Neural progenitor cell (in vitro differentiated cells): ENCODE measurements at regions not wholly inside any gene's neighbourhood (a gene's known extent, or its start where the extent isn't known, plus 50 kb on each side); places are given as distances from the start of the nearest gene placed in this dataset.

Experiments used
- DNase-seq: peaks from one replicate; pipeline ENCODE4 v3.0.0-alpha.2; 2016; ENCODE audit warnings: low spot score
- H2AFZ ChIP-seq: fragments of 200-600 bp; sonication (generic); replicated peaks from 2 replicates; pipeline ENCODE4 v1.6.1; 2016; ENCODE audit warnings: antibody characterized with exemption
- H3F3A ChIP-seq: fragments of 200-600 bp; sonication (generic); 2 replicates; pipeline ENCODE4 v1.6.1; 2016; ENCODE audit warnings: antibody characterized with exemption, low read depth
- H3K27ac ChIP-seq: fragments of 200-600 bp; sonication (generic); 2 replicates; pipeline ENCODE4 v1.5.1; 2016; ENCODE audit warnings: mild to moderate bottlenecking
- H3K27me3 ChIP-seq: fragments of 200-600 bp; sonication (generic); 2 replicates; pipeline ENCODE4 v1.6.1; 2016; ENCODE audit warnings: mild to moderate bottlenecking, moderate library complexity
- H3K36me3 ChIP-seq: fragments of 200-600 bp; sonication (generic); 2 replicates; pipeline ENCODE4 v1.5.1; 2016
- H3K4me1 ChIP-seq: fragments of 200-600 bp; sonication (generic); 2 replicates; pipeline ENCODE4 v1.6.1; 2016; ENCODE audit warnings: mixed run types
- H3K4me2 ChIP-seq: fragments of 200-600 bp; sonication (generic); 2 replicates; pipeline ENCODE4 v1.6.1; 2016
- H3K4me3 ChIP-seq: fragments of 200-600 bp; sonication (generic); 2 replicates; pipeline ENCODE4 v1.5.1; 2016
- H3K79me2 ChIP-seq: fragments of 200-600 bp; sonication (generic); 2 replicates; pipeline ENCODE4 v1.6.1; 2016; ENCODE audit warnings: low read depth
- H3K9ac ChIP-seq: fragments of 200-600 bp; sonication (generic); 2 replicates; pipeline ENCODE4 v1.6.1; 2016
- H3K9me3 ChIP-seq: fragments of 200-600 bp; sonication (generic); 2 replicates; pipeline ENCODE4 v1.5.1; 2016; ENCODE audit warnings: low read depth
- H4K20me1 ChIP-seq: fragments of 200-600 bp; sonication (generic); 2 replicates; pipeline ENCODE4 v1.6.1; 2016; ENCODE audit warnings: low read depth
- H3K27ac Mint-ChIP-seq: 3 replicates; pipeline ENCODE4 v1.8.0; 2021; ENCODE audit warnings: mixed read lengths
- H3K27me3 Mint-ChIP-seq: 2 replicates; pipeline ENCODE4 v1.8.0; 2022; ENCODE audit warnings: low read depth, mild to moderate bottlenecking, inconsistent platforms, moderate library complexity, mixed read lengths; ENCODE audit not compliant: insufficient read depth
- H3K36me3 Mint-ChIP-seq: 3 replicates; pipeline ENCODE4 v1.8.0; 2021; ENCODE audit warnings: mixed read lengths
- H3K4me1 Mint-ChIP-seq: 3 replicates; pipeline ENCODE4 v1.8.0; 2021; ENCODE audit warnings: mixed read lengths
- H3K4me3 Mint-ChIP-seq: 3 replicates; pipeline ENCODE4 v1.8.0; 2021; ENCODE audit warnings: mild to moderate bottlenecking, moderate library complexity, mixed read lengths
- H3K9me3 Mint-ChIP-seq: 3 replicates; pipeline ENCODE4 v1.8.0; 2020; ENCODE audit warnings: mixed read lengths
- EZH2 ChIP-seq: fragments of 200-600 bp; sonication (generic); IDR thresholded peaks from 2 replicates; pipeline ENCODE4 v1.6.1; 2017; ENCODE audit warnings: antibody characterized with exemption, mild to moderate bottlenecking, moderate library complexity
- EZH2phosphoT487 ChIP-seq: fragments of 200-600 bp; sonication (generic); IDR thresholded peaks from 2 replicates; pipeline ENCODE4 v1.6.1; 2017; ENCODE audit warnings: antibody characterized with exemption
- TF ChIP-seq, protein P1 (sequence below): fragments of 200-600 bp; sonication (generic); IDR thresholded peaks from 2 replicates; pipeline ENCODE4 v1.5.1; 2017; ENCODE audit warnings: antibody characterized with exemption, mild to moderate bottlenecking

DNA sequence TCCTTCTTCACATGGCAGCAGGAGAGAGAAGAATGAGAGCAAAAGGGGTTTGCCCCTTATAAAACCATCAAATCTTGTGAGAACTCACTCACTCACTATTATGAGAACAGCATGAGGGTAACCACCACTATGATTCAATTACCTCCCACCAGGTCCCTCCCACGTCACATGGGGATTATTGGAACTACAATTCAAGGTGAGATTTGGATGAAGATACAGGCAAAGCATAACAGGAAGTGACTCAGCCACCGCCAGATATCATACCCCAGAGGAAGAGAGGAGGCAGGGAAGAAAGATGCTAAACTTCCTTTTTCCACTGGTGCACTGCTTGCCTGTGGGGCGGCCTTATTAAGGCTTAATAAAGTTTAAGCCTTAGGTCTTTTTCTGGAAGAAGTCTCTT is 766.1 kb downstream of the KCTD8 start:
- no peak overlapping the region for H3K4me3 Mint-ChIP-seq
- no peak overlapping the region for H3K27ac Mint-ChIP-seq
- H3K9me3 Mint-ChIP-seq = no peaks in the 10 kb centered on the region
- Histone ChIP-seq H4K20me1 (no peaks in the 10 kb centered on the region), H3K27ac (no peak overlapping the region), H3K27me3 (no peaks in the 10 kb centered on the region), H3K4me3 (no peak overlapping the region), H3K4me2 (no peak overlapping the region), H3K79me2 (no peaks in the 10 kb centered on the region), H3F3A (no peaks in the 10 kb centered on the region), H2AFZ (no peak overlapping the region), H3K4me1 (no peaks in the 10 kb centered on the region), H3K9ac (no peak overlapping the region), H3K36me3 (no peaks in the 10 kb centered on the region), H3K9me3 (no peaks in the 10 kb centered on the region)
- DNase-seq = no peak
- no peaks in the 10 kb centered on the region for H3K36me3 Mint-ChIP-seq
- peaks cover 17% of the 10 kb centered on the region for H3K4me1 Mint-ChIP-seq
- TF ChIP-seq, protein P1, sequence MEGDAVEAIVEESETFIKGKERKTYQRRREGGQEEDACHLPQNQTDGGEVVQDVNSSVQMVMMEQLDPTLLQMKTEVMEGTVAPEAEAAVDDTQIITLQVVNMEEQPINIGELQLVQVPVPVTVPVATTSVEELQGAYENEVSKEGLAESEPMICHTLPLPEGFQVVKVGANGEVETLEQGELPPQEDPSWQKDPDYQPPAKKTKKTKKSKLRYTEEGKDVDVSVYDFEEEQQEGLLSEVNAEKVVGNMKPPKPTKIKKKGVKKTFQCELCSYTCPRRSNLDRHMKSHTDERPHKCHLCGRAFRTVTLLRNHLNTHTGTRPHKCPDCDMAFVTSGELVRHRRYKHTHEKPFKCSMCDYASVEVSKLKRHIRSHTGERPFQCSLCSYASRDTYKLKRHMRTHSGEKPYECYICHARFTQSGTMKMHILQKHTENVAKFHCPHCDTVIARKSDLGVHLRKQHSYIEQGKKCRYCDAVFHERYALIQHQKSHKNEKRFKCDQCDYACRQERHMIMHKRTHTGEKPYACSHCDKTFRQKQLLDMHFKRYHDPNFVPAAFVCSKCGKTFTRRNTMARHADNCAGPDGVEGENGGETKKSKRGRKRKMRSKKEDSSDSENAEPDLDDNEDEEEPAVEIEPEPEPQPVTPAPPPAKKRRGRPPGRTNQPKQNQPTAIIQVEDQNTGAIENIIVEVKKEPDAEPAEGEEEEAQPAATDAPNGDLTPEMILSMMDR = no peak
- TF ChIP-seq EZH2 (no peak), EZH2phosphoT487 (no peak)
- H3K27me3 Mint-ChIP-seq = no peaks in the 10 kb centered on the region

DNA sequence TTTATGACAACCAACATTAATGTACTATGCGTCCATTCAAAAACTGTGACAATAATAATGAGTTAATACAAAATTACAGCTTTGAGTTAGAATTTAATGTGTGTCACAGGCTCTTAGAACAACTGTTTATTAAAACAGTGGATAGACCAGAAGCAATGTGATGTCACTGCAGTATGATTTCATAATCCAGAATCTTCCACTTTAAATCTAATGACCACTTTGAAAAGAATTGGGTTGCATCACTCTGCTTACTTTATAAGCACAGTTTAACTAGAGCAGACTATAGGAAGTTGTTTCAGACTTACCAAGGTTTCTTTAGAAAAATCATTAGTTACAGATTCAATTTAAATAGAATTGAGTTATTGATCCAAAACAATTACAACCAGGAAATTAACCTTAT is 758.5 kb downstream of the KCTD8 start:
- peaks cover 6% of the 10 kb centered on the region for H3K9me3 Mint-ChIP-seq
- Histone ChIP-seq H2AFZ (no peak overlapping the region), H3K79me2 (no peaks in the 10 kb centered on the region), H3K9ac (no peak overlapping the region), H3F3A (no peaks in the 10 kb centered on the region), H3K4me2 (no peak overlapping the region), H3K27ac (no peak overlapping the region), H3K4me1 (no peaks in the 10 kb centered on the region), H3K36me3 (no peaks in the 10 kb centered on the region), H3K9me3 (peaks cover 3% of the 10 kb centered on the region), H3K4me3 (no peak overlapping the region), H3K27me3 (no peaks in the 10 kb centered on the region), H4K20me1 (no peaks in the 10 kb centered on the region)
- H3K27me3 Mint-ChIP-seq = no peaks in the 10 kb centered on the region
- no peak overlapping the region for H3K27ac Mint-ChIP-seq
- no peaks in the 10 kb centered on the region for H3K4me1 Mint-ChIP-seq
- no peak overlapping the region for H3K4me3 Mint-ChIP-seq
- TF ChIP-seq EZH2 (no peak), EZH2phosphoT487 (no peak)
- TF ChIP-seq, protein P1 = no peak
- DNase-seq = no peak
- H3K36me3 Mint-ChIP-seq = no peaks in the 10 kb centered on the region

DNA sequence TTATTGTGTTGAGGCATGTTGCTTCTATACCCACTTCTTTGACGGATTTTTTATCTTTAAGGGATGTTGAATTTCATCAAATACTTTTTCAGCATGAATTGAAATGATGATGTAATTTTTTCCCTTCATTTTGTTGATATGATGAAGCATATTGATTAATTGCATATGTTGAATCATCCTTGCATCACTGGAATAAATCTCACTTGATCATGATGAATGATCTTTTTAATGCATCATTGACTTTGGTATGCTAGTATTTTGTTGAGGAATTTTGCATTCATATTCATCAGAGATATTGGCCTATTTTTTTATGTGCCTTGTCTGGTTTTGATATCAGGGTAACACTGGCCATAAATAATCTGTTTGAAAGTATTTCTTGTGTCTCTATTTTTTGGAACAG is 754.7 kb downstream of the KCTD8 start:
- Mint-ChIP-seq H3K27me3 (peaks cover 2% of the 10 kb centered on the region), H3K4me1 (no peaks in the 10 kb centered on the region), H3K9me3 (peaks cover 6% of the 10 kb centered on the region), H3K36me3 (no peaks in the 10 kb centered on the region), H3K4me3 (no peak overlapping the region), H3K27ac (no peak overlapping the region)
- Histone ChIP-seq H3K36me3 (no peaks in the 10 kb centered on the region), H3K27me3 (no peaks in the 10 kb centered on the region), H3K4me3 (no peak overlapping the region), H3K27ac (no peak overlapping the region), H3K9ac (no peak overlapping the region), H2AFZ (no peak overlapping the region), H3K9me3 (peaks cover 3% of the 10 kb centered on the region), H3K4me2 (no peak overlapping the region), H3F3A (no peaks in the 10 kb centered on the region), H4K20me1 (no peaks in the 10 kb centered on the region), H3K79me2 (no peaks in the 10 kb centered on the region), H3K4me1 (no peaks in the 10 kb centered on the region)
- no peak for DNase-seq
- TF ChIP-seq EZH2 (no peak), EZH2phosphoT487 (no peak)
- TF ChIP-seq, protein P1 = no peak

DNA sequence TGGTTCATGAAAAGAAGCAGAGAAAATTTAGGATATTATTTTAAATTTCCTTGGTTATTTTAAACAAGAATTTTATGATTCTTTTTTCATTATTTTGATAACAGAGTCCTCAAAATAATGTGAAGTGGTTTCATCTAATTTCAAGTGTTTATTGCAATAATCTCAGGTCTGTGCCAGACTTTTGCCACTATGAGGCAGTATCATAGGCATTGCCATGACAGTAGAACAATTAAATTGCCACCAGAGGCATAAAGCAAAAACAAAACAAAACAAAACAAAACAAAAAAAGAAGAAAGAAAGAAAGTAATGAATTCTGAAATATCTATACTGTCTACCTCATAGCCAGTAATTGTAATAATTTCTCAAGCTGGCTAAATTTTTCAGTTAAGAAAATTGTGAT is 739.2 kb downstream of the KCTD8 start:
- Histone ChIP-seq H3K36me3 (no peaks in the 10 kb centered on the region), H3K4me3 (no peak overlapping the region), H3K27ac (no peak overlapping the region), H4K20me1 (no peaks in the 10 kb centered on the region), H3K9ac (no peak overlapping the region), H3F3A (no peaks in the 10 kb centered on the region), H3K79me2 (no peaks in the 10 kb centered on the region), H3K4me1 (no peaks in the 10 kb centered on the region), H3K4me2 (no peak overlapping the region), H2AFZ (no peak overlapping the region), H3K27me3 (no peaks in the 10 kb centered on the region), H3K9me3 (peaks cover 5% of the 10 kb centered on the region)
- H3K27me3 Mint-ChIP-seq = no peaks in the 10 kb centered on the region
- no peak overlapping the region for H3K4me3 Mint-ChIP-seq
- no peaks in the 10 kb centered on the region for H3K4me1 Mint-ChIP-seq
- no peaks in the 10 kb centered on the region for H3K9me3 Mint-ChIP-seq
- no peak overlapping the region for H3K27ac Mint-ChIP-seq
- H3K36me3 Mint-ChIP-seq = no peaks in the 10 kb centered on the region
- no peak for DNase-seq
- TF ChIP-seq EZH2phosphoT487 = no peak
- TF ChIP-seq, protein P1 = peak; percentile 18
